ENCODE measurements at regions not wholly inside any gene's neighbourhood (a gene's known extent, or its start where the extent isn't known, plus 50 kb on each side); places are given as distances from the start of the nearest gene placed in this dataset.
"Not testable (repeated sequence)": the region's sequence is repeated elsewhere in the genome, so short reads cannot be mapped to it uniquely, and the experiment has no call there.

DNA sequence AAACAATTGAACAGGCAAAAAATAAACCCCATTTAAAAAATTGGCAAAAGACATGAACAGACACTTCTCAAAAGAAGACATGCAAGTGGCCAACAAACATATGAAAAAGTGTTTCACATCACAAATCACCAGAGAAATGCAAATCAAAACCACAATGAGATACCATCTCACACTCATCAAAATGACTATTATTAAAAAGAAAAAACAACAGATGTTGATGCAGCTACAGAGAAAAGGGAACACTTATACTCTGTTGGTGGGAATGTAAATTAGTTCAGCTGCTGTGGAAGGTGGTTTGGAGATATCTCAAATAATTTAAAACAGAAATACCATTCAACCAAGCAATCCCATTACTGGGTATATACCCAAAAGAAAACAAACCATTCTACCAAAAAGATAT, 83.1 kb upstream of the TMTC2 start:
- BruUV-seq (replicated peaks); H3K9ac ChIP-seq (ENCODE audit: insufficient read depth in 1 of 2, low read depth in 2 of 2, low read length in 2 of 2); H3K27me3 ChIP-seq (ENCODE audit: control insufficient read depth in 2 of 2, insufficient read depth in 2 of 2, low read length in 2 of 2); POLR2A ChIA-PET; H4K20me1 ChIP-seq (replicated peaks; ENCODE audit: control insufficient read depth, insufficient read depth, low read length); H3K4me3 ChIP-seq; FAIRE-seq; H3K27ac ChIP-seq (ENCODE audit: extremely low read depth, low read depth, low read length); CTCF ChIA-PET (ENCODE audit: low intra/inter-chr PET ratio); H3K9me1 ChIP-seq (ENCODE audit: control insufficient read depth, insufficient read depth, low read length); H3K4me1 ChIP-seq (replicated peaks in 1 of 2; ENCODE audit: control insufficient read depth in 2 of 2, insufficient read depth in 2 of 2, low read length in 2 of 2); in situ Hi-C loops (cut with MboI); DNase-seq (ENCODE audit: extremely low read depth in 1 of 4, low spot score in 3 of 4); H2AFZ ChIP-seq (ENCODE audit: low read depth, low read length); H3K79me2 ChIP-seq (ENCODE audit: control insufficient read depth, insufficient read depth, low read length); intact Hi-C loops (cut with micrococcal nuclease); ATAC-seq; H3K4me2 ChIP-seq (ENCODE audit: insufficient read depth, low read length); H3K9me3 ChIP-seq (replicated peaks; ENCODE audit: control insufficient read depth, insufficient read depth, low read depth, low read length); H3K36me3 ChIP-seq (ENCODE audit: control insufficient read depth, insufficient read depth, low read length): not testable (repeated sequence)

DNA sequence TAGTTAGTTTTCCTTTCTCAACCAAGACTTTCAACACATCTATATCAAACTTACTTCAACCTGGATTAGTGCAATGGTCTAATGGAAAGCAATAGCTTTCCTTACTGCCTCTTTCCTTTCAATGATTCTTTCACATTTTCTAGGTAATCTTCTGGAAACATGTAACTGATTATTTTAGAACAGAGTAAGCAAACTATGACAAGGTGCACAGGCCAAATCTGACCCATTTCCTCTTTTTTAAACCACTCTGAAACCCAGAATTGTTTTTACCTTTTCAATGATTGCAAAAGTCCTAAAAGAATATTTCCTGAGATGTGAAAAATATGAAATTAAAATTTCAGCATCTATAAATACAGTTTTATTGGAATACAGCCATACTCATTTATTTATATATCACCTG, 81.6 kb upstream of the TMTC2 start:
- Histone ChIP-seq H3K9me1 (ENCODE audit: control insufficient read depth, insufficient read depth, low read length) (no peaks in the 10 kb centered on the region), H3K27me3 (ENCODE audit: control insufficient read depth in 2 of 2, insufficient read depth in 2 of 2, low read length in 2 of 2) (no peaks in the 10 kb centered on the region), H3K36me3 (ENCODE audit: control insufficient read depth, insufficient read depth, low read length) (no peaks in the 10 kb centered on the region), H3K4me2 (ENCODE audit: insufficient read depth, low read length) (no peak overlapping the region), H3K79me2 (ENCODE audit: control insufficient read depth, insufficient read depth, low read length) (no peaks in the 10 kb centered on the region), H3K4me1 (replicated peaks in 1 of 2; ENCODE audit: control insufficient read depth in 2 of 2, insufficient read depth in 2 of 2, low read length in 2 of 2) (no peaks in the 10 kb centered on the region), H4K20me1 (replicated peaks; ENCODE audit: control insufficient read depth, insufficient read depth, low read length) (no peaks in the 10 kb centered on the region), H3K27ac (ENCODE audit: extremely low read depth, low read depth, low read length) (no peak overlapping the region), H3K9ac (ENCODE audit: insufficient read depth in 1 of 2, low read depth in 2 of 2, low read length in 2 of 2) (no peak overlapping the region), H3K9me3 (replicated peaks; ENCODE audit: control insufficient read depth, insufficient read depth, low read depth, low read length) (no peaks in the 10 kb centered on the region), H2AFZ (ENCODE audit: low read depth, low read length) (no peak overlapping the region), H3K4me3 (no peak overlapping the region)
- DNase-seq (ENCODE audit: extremely low read depth in 1 of 4, low spot score in 3 of 4) (no peak), FAIRE-seq (no peak), ATAC-seq (no peak)
- in situ Hi-C loops (cut with MboI) (no loop called here), intact Hi-C loops (cut with micrococcal nuclease) (no loop called here)
- ChIA-PET CTCF (ENCODE audit: low intra/inter-chr PET ratio) (no interaction called here), POLR2A (no interaction called here)
- BruUV-seq (replicated peaks): no TSS peak
- TF ChIP-seq, protein P1, sequence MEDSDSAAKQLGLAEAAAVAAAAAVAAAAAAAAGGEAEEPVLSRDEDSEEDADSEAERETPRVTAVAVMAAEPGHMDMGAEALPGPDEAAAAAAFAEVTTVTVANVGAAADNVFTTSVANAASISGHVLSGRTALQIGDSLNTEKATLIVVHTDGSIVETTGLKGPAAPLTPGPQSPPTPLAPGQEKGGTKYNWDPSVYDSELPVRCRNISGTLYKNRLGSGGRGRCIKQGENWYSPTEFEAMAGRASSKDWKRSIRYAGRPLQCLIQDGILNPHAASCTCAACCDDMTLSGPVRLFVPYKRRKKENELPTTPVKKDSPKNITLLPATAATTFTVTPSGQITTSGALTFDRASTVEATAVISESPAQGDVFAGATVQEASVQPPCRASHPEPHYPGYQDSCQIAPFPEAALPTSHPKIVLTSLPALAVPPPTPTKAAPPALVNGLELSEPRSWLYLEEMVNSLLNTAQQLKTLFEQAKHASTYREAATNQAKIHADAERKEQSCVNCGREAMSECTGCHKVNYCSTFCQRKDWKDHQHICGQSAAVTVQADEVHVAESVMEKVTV (CRISPR knock-in tag; IDR thresholded peaks at IDR 0.05): no peak
- TF ChIP-seq NFE2 (IDR thresholded peaks at IDR 0.05; ENCODE audit: low read depth): no peak
- no peak for TF ChIP-seq YY1 (IDR thresholded peaks at IDR 0.05; ENCODE audit: borderline replicate concordance in 1 of 3, control insufficient read depth in 1 of 3, extremely low read depth in 1 of 3, insufficient read depth in 3 of 3, insufficient read length in 1 of 3, insufficient replicate concordance in 2 of 3, low read depth in 1 of 3, low read length in 2 of 3)
- TF ChIP-seq CC2D1A (IDR thresholded peaks at IDR 0.05): no peak
- TF ChIP-seq, protein P2, sequence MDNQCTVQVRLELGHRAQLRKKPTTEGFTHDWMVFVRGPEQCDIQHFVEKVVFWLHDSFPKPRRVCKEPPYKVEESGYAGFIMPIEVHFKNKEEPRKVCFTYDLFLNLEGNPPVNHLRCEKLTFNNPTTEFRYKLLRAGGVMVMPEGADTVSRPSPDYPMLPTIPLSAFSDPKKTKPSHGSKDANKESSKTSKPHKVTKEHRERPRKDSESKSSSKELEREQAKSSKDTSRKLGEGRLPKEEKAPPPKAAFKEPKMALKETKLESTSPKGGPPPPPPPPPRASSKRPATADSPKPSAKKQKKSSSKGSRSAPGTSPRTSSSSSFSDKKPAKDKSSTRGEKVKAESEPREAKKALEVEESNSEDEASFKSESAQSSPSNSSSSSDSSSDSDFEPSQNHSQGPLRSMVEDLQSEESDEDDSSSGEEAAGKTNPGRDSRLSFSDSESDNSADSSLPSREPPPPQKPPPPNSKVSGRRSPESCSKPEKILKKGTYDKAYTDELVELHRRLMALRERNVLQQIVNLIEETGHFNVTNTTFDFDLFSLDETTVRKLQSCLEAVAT (IDR thresholded peaks at IDR 0.05): no peak
- TF ChIP-seq, protein P3, sequence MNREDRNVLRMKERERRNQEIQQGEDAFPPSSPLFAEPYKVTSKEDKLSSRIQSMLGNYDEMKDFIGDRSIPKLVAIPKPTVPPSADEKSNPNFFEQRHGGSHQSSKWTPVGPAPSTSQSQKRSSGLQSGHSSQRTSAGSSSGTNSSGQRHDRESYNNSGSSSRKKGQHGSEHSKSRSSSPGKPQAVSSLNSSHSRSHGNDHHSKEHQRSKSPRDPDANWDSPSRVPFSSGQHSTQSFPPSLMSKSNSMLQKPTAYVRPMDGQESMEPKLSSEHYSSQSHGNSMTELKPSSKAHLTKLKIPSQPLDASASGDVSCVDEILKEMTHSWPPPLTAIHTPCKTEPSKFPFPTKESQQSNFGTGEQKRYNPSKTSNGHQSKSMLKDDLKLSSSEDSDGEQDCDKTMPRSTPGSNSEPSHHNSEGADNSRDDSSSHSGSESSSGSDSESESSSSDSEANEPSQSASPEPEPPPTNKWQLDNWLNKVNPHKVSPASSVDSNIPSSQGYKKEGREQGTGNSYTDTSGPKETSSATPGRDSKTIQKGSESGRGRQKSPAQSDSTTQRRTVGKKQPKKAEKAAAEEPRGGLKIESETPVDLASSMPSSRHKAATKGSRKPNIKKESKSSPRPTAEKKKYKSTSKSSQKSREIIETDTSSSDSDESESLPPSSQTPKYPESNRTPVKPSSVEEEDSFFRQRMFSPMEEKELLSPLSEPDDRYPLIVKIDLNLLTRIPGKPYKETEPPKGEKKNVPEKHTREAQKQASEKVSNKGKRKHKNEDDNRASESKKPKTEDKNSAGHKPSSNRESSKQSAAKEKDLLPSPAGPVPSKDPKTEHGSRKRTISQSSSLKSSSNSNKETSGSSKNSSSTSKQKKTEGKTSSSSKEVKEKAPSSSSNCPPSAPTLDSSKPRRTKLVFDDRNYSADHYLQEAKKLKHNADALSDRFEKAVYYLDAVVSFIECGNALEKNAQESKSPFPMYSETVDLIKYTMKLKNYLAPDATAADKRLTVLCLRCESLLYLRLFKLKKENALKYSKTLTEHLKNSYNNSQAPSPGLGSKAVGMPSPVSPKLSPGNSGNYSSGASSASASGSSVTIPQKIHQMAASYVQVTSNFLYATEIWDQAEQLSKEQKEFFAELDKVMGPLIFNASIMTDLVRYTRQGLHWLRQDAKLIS (CRISPR knock-in tag; IDR thresholded peaks at IDR 0.05): no peak
- TF ChIP-seq ZNF24 (IDR thresholded peaks at IDR 0.05): no peak
- TF ChIP-seq XRCC3 (IDR thresholded peaks at IDR 0.05): no peak

Data from K562 (cell line).